T-helper 1 cell treated with Interleukin-12 subunit alpha and Interleukin-12 subunit beta and Interleukin-4 antibody, amounts not matched to agents 30 μg/mL and 1 μg/mL, for 36 hours (primary cell): ENCODE measurements at regions not wholly inside any gene's neighbourhood (a gene's known extent, or its start where the extent isn't known, plus 50 kb on each side); places are given as distances from the start of the nearest gene placed in this dataset.
"Not testable (repeated sequence)": the region's sequence is repeated elsewhere in the genome, so short reads cannot be mapped to it uniquely, and the experiment has no call there.

Source experiments
- H3K27ac Mint-ChIP-seq: one replicate; pipeline ENCODE4 v1.8.0; 2021; ENCODE audit warnings: mild to moderate bottlenecking, mixed read lengths
- H3K27me3 Mint-ChIP-seq: one replicate; pipeline ENCODE4 v1.8.0; 2021; ENCODE audit warnings: low read depth, mixed read lengths
- H3K36me3 Mint-ChIP-seq: one replicate; pipeline ENCODE4 v1.8.0; 2021; ENCODE audit warnings: low read depth, mixed read lengths
- H3K4me1 Mint-ChIP-seq: one replicate; pipeline ENCODE4 v1.8.0; 2021; ENCODE audit warnings: low read depth, mixed read lengths
- H3K4me3 Mint-ChIP-seq: one replicate; pipeline ENCODE4 v1.8.0; 2021; ENCODE audit warnings: mild to moderate bottlenecking, moderate library complexity, mixed read lengths
- H3K9me3 Mint-ChIP-seq: one replicate; pipeline ENCODE4 v1.8.0; 2021; ENCODE audit warnings: mixed read lengths

DNA sequence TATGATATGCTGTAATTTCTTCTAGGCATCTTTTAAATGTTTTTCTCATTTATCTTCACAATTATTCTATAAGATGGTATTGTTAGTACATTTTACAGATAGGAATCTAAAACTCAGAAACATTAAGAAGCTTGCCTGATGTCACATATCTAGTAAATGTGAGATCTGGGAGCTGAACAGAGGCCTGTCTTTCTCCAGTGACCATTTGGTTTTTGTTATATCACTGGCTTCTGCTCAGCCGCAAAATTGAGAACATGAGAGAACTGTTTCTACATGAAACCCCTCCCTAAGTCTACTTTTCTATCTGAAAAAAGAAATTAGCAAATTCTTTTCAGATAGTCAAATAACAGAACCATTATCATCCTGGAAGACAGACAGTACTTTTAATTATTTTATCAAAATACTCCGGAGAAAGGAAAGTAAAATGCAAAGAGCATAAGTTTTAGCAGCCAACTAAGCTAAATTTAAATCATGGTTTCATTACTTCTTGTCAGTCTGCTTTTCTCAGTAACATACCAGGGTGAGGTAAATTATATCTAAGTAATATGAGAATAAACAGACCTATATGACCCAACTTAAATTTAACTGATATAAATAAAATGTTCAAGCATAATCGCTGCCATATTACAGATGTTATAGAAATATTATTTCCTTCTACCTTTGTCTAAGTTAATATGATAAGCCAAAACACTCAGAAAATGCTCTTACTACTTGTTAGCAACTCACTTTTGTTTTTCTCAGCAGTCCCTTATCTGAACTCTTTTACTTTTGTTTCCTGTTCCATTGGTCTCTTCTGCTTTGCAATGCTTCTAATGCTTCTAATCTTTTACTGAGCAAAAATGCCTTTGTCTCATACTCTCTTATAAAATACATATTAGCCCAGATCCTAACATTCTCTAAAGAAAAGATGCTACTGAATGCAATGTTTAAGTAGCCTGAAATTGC is 68.0 kb upstream of the MBNL1 start:
- peaks cover 69% of the 10 kb centered on the region for H3K4me1 Mint-ChIP-seq
- peak overlapping the region; percentile 72 for H3K4me3 Mint-ChIP-seq
- no peaks in the 10 kb centered on the region for H3K27me3 Mint-ChIP-seq
- H3K9me3 Mint-ChIP-seq, result no peaks in the 10 kb centered on the region
- peak overlapping the region; percentile 84 for H3K27ac Mint-ChIP-seq
- H3K36me3 Mint-ChIP-seq, result peaks cover 4% of the 10 kb centered on the region

DNA sequence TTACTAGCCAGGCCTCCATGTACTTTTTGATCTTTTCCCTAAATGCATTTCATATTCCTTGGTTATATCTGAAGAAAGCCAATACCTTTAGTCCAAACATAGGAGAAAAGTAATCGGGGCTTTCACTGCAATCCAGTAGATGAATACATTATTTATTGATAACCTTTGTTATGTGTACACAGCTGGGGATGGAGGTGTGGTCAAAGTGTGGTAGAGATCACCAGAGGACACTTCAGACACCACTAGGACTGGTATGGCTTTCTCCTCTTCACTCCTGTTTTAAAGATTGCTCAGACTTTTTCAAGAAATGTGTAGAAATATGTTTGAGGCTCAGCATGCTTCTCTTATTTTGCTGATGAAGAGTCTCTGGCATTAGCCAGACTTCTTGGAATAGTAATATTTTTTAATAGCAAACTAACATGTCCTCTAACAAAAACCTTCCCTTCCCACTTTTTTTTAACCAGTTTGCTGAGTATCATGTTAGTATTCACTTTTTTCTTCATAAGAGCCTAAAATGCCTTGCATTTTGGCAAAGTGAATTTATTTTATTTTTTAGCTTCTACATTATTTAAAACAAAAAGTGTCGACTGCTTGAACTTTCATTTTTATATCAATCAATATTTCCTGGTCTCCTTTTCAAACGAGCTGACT is 65.6 kb upstream of the MBNL1 start:
- peaks cover 67% of the 10 kb centered on the region for H3K4me1 Mint-ChIP-seq
- peak overlapping the region; percentile 85 for H3K4me3 Mint-ChIP-seq
- H3K9me3 Mint-ChIP-seq, result no peaks in the 10 kb centered on the region
- peak overlapping the region; percentile 85 for H3K27ac Mint-ChIP-seq
- peaks cover 7% of the 10 kb centered on the region for H3K36me3 Mint-ChIP-seq
- H3K27me3 Mint-ChIP-seq, result no peaks in the 10 kb centered on the region

DNA sequence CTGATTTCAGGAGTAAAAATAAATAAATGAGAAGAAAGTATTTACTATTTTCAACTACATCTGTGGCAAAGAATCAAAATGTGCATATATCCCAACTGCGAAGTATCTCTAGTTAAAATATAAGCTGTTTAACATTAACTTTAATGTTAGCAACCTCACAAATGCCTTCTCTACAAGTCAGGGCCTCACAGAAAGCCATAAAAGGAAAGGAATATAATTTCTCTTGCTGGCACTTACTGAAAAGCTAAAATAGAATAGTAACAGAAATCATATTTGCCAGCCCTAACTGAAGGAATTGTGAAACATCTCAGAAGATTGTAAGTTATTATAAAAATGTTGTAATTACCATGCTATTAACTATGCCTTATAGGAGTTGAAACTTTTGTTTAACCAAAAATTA is 65.1 kb upstream of the MBNL1 start:
- Mint-ChIP-seq H3K9me3 (no peaks in the 10 kb centered on the region), H3K36me3 (peaks cover 10% of the 10 kb centered on the region), H3K27ac (peak overlapping the region; percentile 85), H3K27me3 (no peaks in the 10 kb centered on the region), H3K4me3 (peak overlapping the region; percentile 85), H3K4me1 (peaks cover 67% of the 10 kb centered on the region)

DNA sequence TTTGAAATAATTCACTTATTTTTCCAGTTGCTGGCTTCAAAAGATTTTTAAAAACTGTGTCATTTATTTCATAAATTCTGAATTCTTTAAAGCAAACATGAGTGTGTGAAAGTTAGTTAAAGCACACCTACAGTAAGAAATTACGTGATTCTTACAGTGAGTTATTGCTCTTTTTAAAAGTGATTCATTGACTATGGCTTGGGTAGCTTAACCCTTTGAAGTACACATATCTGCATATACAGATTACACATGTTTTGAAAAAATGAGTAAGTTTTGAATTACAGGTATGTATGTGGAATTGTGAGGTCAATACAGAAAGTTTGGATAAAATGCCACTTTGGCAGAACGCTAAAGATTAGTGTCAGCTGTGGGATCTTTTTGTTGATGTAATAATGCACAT is 64.5 kb upstream of the MBNL1 start:
- H3K4me3 Mint-ChIP-seq, result peak overlapping the region; percentile 82
- H3K4me1 Mint-ChIP-seq, result peaks cover 67% of the 10 kb centered on the region
- peaks cover 11% of the 10 kb centered on the region for H3K36me3 Mint-ChIP-seq
- peak overlapping the region; percentile 83 for H3K27ac Mint-ChIP-seq
- no peaks in the 10 kb centered on the region for H3K9me3 Mint-ChIP-seq
- no peaks in the 10 kb centered on the region for H3K27me3 Mint-ChIP-seq

DNA sequence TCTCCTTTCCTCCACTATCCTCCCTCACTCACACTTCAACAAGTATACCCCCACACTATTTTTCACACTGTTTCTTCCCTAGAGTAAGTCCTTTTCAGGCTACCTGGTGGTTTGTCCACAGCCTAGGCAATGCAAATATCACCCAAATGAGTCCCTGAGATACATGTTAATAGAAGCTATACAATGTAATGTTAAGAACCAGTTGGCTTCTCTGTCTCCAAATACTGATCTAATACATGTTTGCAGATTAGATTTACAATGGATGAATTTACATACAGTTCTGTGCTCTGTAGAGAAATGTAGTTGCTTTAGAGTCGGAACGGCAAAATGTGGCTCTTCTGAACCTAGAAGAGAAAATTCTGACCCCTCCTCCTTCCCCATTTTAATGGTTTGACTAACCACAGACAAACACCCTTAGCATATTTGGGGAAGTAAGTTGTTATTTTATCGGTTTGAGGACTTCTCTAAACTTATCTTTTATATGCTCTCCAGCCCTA is 63.6 kb upstream of the MBNL1 start:
- H3K27me3 Mint-ChIP-seq, result no peaks in the 10 kb centered on the region
- H3K27ac Mint-ChIP-seq, result peak overlapping the region; percentile 88
- no peaks in the 10 kb centered on the region for H3K9me3 Mint-ChIP-seq
- H3K4me1 Mint-ChIP-seq, result peaks cover 67% of the 10 kb centered on the region
- peak overlapping the region; percentile 89 for H3K4me3 Mint-ChIP-seq
- peaks cover 11% of the 10 kb centered on the region for H3K36me3 Mint-ChIP-seq

DNA sequence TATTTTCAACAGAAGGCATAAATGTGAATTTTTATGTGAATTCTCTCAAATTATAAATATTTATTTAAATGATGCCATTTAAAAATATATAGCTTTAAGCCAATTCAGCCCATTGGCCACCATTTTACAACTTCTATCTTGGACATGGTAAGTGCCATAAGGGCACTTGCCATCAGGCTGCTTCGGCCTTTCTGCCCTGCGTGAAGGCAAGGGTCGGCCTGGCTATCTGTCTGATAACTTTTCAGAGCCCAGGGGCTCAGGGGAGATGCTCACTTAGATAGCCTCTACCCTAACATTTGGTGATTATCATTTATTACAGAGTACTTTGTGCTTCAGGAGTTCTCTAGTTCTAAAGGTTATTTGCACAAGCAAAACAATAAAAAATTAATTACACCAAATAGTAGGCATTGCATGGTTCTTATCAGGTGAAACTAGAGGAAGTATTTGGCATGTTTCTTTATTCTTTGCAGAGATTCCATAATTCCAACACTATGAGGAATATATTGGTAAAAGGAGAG is 62.4 kb upstream of the MBNL1 start:
- no peaks in the 10 kb centered on the region for H3K9me3 Mint-ChIP-seq
- peaks cover 63% of the 10 kb centered on the region for H3K4me1 Mint-ChIP-seq
- no peak overlapping the region for H3K27ac Mint-ChIP-seq
- H3K27me3 Mint-ChIP-seq, result no peaks in the 10 kb centered on the region
- peaks cover 11% of the 10 kb centered on the region for H3K36me3 Mint-ChIP-seq
- H3K4me3 Mint-ChIP-seq, result peak overlapping the region; percentile 59

DNA sequence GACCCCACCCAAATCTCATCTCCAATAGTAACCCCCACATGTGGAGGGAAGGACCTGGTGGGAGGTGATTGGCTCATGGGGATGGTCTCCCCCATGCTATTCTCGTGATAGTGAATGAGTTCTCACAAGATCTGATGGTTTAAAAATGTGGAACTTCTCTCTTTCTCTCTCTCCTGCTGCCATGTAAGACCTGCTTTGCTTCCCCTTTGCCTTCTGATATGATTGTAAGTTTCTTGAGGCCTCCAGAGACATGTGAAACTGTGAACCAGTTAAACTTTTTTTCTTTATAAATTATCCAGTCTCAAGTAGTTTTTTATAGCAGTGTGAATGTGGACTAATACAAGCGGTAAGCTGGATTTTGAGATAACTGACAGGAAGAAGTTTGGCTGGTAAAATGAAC is 60.3 kb upstream of the MBNL1 start:
- no peaks in the 10 kb centered on the region for H3K27me3 Mint-ChIP-seq
- peak overlapping the region; percentile 54 for H3K27ac Mint-ChIP-seq
- H3K4me1 Mint-ChIP-seq, result peaks cover 61% of the 10 kb centered on the region
- no peaks in the 10 kb centered on the region for H3K9me3 Mint-ChIP-seq
- H3K36me3 Mint-ChIP-seq, result peaks cover 11% of the 10 kb centered on the region
- peak overlapping the region; percentile 15 for H3K4me3 Mint-ChIP-seq

DNA sequence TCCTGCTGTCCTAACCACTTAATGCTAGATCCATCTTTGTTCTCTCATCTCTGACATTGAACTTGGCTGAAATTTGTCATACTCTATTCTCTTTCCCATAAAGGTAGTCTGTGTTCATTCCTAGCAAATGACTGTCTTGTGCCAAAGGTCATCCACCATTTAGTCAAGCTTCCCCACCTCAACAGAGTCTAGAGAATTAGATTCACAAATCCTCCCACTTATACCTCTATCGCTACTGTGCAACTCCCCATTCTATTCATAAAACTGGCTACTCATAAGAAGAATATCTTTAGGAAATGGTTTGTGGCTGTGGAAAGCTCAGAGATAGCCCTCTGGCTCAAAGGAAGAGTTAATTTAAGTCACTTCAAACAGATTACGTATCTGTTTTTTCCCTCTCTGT is 59.7 kb upstream of the MBNL1 start:
- H3K4me3 Mint-ChIP-seq, result peak overlapping the region; percentile 40

DNA sequence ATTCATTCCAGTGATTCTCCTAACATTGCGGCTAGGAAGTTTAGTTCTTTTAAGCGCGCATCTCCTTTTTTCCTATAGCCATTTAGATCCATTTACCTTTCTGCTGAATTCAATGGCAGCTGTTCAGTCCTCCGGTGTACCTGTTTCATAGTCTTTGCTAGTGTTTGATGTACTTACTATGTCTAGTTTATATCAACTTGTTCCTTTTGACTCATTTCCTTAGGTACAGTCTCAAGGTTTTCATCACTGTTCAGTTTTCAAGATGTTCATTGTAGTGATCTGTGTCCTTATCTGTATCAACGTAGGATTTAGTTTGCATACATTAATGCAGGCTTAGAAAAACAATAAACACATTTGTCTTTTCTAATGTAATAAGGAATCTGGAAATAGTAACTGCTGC is 59.0 kb upstream of the MBNL1 start:
- peaks cover 67% of the 10 kb centered on the region for H3K4me1 Mint-ChIP-seq
- H3K36me3 Mint-ChIP-seq, result peaks cover 11% of the 10 kb centered on the region
- peak overlapping the region; percentile 69 for H3K27ac Mint-ChIP-seq
- no peaks in the 10 kb centered on the region for H3K9me3 Mint-ChIP-seq
- no peaks in the 10 kb centered on the region for H3K27me3 Mint-ChIP-seq
- H3K4me3 Mint-ChIP-seq, result peak overlapping the region; percentile 45

More for the DNA sequence above, 59.7 kb upstream of the MBNL1 start:
- no peaks in the 10 kb centered on the region for H3K27me3 Mint-ChIP-seq
- H3K27ac Mint-ChIP-seq, result peak overlapping the region; percentile 54
- H3K9me3 Mint-ChIP-seq, result no peaks in the 10 kb centered on the region
- peaks cover 11% of the 10 kb centered on the region for H3K36me3 Mint-ChIP-seq
- H3K4me1 Mint-ChIP-seq, result peaks cover 65% of the 10 kb centered on the region

DNA sequence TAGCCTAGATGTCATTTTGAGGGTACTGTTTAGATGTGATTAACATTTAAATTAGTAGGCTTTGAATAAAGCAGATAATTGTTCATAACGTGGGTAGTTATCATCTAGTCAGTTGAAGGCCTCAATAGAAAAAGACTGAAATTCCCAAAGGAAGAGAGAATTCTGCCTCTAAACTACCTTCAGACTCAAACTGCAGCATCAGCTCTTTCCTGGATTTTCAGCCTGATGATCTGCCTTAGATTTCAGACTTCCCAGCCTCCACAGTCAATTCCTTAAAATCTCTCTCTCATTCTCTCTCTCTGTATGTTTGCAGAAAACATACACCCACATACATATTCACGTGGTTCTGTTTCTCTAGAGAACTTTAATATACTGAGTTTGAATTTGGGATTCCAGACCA is 58.0 kb upstream of the MBNL1 start:
- Mint-ChIP-seq H3K4me1 (peaks cover 64% of the 10 kb centered on the region), H3K27ac (no peak overlapping the region), H3K4me3 (no peak overlapping the region), H3K36me3 (peaks cover 9% of the 10 kb centered on the region), H3K9me3 (no peaks in the 10 kb centered on the region), H3K27me3 (no peaks in the 10 kb centered on the region)

DNA sequence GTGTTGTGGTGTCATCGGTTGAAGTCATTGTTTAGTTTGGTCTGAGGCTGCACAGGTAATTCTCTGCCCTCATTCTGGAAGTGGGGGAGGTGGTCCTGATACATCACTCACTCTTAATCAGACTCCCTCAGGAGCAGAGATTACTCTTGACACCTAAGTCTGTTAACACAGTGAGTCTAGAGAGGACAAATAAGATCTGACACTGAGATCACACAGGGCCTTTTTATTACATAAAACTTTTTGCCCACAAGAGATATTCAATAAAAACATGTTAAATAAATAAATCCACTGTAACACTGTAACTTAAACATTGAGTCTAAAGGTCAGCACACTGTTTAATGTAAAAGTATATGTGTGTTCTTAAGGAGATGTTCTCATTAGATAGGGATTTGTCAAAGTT is 57.1 kb upstream of the MBNL1 start:
- peaks cover 8% of the 10 kb centered on the region for H3K36me3 Mint-ChIP-seq
- H3K4me3 Mint-ChIP-seq, result no peak overlapping the region
- H3K9me3 Mint-ChIP-seq, result no peaks in the 10 kb centered on the region
- no peaks in the 10 kb centered on the region for H3K27me3 Mint-ChIP-seq
- no peak overlapping the region for H3K27ac Mint-ChIP-seq
- H3K4me1 Mint-ChIP-seq, result peaks cover 58% of the 10 kb centered on the region

DNA sequence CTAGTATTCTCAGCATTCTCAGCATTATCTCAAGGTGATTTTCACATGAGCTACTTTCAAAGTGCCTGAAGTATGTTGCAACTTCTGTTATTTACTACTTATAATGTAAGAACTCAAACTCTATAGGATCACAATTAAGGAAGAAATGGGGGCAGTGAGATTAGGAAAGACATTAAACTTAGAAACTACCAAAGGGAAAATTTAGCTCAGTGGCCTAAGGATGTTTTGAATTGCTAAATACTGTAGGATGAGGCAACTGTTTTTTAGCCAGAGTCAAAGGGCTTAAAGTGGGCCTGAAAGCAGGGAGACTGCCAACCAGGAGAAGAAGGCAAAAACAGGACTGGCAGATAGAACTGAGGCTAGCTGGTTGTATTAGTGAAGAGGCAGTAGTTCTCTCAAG is 55.5 kb upstream of the MBNL1 start:
- no peaks in the 10 kb centered on the region for H3K9me3 Mint-ChIP-seq
- no peak overlapping the region for H3K27ac Mint-ChIP-seq
- H3K4me3 Mint-ChIP-seq, result no peak overlapping the region
- H3K4me1 Mint-ChIP-seq, result peaks cover 52% of the 10 kb centered on the region
- no peaks in the 10 kb centered on the region for H3K27me3 Mint-ChIP-seq
- peaks cover 4% of the 10 kb centered on the region for H3K36me3 Mint-ChIP-seq

DNA sequence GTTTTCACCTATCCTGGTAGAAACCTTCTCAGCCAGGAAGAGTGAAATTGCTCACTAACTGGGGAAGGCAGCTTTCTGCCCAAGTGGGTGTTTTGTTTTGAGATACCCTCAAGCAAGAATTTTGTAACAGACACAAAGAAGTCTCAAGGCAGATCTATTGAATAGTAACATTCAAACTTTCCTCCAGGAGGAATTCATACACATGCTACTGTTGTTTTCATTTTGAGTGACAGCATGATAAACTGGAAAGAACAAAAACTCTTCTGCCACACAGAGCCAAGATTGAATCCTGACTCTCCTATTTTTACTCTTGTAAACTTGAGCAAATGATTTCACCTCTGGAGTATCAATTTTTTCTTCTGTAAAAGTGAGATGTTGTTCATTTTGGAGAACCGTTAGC is 54.8 kb upstream of the MBNL1 start:
- Mint-ChIP-seq H3K9me3 (no peaks in the 10 kb centered on the region), H3K36me3 (peaks cover 1% of the 10 kb centered on the region), H3K4me3 (no peak overlapping the region), H3K27ac (no peak overlapping the region), H3K27me3 (no peaks in the 10 kb centered on the region), H3K4me1 (peaks cover 51% of the 10 kb centered on the region)

DNA sequence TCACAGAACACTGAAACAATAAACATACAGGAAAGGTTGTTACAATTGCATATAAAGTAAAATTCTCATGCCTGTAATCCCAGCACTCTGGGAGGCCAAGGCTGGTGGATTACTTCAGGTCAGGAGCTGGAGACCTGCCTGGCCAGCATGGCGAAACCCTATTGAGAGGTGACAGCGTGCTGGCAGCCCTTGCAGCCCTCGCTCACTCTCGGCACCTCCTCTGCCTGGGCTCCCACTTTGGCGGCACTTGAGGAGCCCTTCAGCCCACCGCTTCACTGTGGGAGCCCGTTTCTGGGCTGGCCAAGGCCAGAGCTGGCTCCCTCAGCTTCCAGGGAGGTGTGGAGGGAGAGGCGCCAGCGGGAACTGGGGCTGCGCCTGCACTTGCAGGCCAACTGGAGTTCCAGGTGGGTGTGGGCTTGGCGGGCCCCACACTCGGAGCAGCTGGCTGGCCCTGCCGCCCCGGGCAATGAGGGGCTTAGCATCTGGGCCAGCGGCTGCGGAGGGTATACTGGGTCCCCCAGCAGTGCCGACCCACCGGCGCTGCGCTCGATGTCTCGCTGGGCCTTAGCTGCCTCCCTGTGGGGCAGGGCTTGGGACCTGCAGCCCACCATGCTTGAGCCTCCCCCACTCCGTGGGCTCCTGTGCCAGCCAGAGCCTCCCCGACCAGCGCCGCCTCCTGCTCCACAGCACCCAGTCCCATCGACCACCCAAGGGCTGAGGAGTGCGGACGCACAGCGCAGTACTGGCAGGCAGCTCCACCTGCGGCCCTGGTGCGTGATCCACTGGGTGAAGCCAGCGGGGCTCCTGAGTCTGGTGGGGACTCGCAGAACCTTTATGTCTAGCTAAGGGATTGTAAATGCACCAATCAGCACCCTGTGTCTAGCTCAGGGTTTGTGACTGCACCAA is 51.5 kb upstream of the MBNL1 start:
- not testable (repeated sequence) for H3K9me3 Mint-ChIP-seq, H3K27me3 Mint-ChIP-seq, H3K27ac Mint-ChIP-seq, H3K36me3 Mint-ChIP-seq, H3K4me3 Mint-ChIP-seq
- peaks cover 56% of the 10 kb centered on the region for H3K4me1 Mint-ChIP-seq
